H4 (cell line): ENCODE measurements at regions not wholly inside any gene's neighbourhood (a gene's known extent, or its start where the extent isn't known, plus 50 kb on each side); places are given as distances from the start of the nearest gene placed in this dataset.

Source experiments
- DNase-seq: peaks from one replicate; pipeline ENCODE4 v3.0.0-alpha.2; 2015; ENCODE audit warnings: low spot score

DNA sequence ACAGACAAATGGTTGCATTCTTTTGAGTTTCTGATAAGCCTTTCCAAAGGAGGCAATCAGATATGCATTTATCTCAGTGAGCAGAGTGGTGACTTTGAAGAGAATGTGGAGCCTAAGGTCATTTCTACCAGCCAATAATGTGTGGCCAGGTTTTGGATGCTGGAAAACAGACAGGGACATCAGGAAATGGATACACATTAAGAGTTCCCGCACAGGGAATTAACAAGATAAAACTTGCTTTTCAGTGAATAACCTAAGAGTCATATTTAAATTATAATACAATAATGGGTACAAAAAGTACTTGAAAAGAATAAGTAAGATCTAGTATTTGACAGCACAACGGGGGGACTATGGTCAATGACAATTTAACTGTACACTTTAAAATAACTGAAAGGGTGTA, 492.3 kb upstream of the FAM241A start:
- DNase-seq, result no peak

DNA sequence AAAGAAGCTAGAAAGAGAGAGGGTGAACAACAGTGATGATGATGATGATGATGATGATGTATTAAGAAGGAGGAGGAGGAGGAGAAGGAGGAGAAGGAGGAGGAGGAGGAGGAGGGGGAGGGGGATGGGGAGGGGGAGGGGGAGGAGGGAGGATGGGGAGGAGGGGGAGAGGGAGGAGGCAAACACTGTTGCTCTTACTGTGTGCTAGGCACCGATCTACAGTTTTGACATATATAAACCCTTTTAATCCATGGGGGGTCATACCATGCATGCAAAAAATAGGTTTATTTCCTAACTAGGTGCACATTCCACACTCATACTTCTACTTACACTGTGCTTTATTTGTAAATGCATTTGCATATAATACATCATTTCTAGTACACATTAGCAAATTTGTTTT, 482.8 kb upstream of the FAM241A start:
- DNase-seq, result no peak

DNA sequence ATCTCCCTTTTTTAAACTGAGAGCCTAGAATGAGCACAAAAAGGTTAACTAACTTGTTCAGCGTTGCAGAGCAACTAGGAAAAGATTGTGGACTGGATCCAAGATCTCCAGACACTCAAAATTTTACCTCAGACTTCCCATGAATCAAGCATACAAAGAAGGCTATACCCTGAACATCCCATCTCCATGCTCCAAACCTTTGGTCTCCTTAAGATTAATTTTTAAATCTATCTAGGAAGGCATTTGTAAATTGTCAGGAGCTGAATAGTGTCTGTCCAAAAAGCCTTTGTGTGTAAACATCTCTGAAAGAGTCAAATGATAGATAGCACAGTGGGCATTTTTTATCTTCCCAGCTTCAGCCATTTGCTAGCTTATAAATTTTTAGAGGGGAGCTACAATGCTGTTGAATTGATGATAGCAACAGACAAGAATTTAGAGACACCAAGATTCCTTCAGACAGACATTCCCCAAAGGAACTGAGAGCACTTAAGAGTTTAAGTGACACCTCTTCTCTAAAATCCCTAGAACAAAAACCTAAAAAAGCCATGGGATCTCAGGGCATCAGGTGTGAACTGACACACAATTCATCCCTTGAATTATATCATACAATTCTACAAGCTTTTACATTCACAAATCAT, 480.8 kb upstream of the FAM241A start:
- DNase-seq, result no peak

GRCh38 chr4:111666826-111667360, 478.4 kb upstream of the FAM241A start:
- DNase-seq, result no peak

DNA sequence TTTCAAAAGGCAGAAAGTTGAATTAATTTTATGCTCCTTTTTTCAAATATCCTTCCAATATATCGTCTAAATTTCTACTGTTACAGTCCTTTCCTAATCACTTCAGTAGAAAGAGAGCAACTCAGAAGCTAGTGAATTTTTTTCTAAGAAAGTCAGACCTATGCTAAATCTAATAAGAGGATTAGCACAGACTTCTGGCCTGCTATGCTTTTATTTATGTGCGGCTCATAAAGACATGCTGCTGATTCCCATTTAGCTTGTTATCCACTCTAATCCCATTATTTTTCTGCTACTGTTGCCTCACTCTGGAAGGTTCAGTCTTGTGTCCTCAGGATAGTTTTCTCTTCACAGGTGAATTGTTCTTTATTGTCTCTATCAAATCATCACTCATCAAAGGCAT, 473.5 kb upstream of the FAM241A start:
- no peak for DNase-seq

DNA sequence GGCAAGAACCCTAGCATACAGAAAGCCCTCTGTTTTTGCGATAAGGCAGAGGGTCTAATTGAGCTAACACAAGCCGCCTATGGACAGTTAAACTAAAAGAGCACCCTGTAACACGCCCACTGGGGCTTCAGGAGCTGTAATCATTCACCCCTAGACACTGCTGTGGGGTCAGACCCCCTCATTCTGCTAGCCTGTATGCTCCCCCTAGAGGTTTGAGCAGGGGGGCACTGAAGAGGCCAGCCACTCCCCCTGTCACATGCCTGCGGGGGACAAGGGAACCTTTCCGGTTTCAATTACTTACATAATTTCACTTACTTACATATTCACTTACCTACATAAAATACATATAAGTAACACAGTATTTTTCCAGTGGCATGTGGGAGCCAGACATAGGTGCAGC, 469.5 kb upstream of the FAM241A start:
- DNase-seq, result no peak

DNA sequence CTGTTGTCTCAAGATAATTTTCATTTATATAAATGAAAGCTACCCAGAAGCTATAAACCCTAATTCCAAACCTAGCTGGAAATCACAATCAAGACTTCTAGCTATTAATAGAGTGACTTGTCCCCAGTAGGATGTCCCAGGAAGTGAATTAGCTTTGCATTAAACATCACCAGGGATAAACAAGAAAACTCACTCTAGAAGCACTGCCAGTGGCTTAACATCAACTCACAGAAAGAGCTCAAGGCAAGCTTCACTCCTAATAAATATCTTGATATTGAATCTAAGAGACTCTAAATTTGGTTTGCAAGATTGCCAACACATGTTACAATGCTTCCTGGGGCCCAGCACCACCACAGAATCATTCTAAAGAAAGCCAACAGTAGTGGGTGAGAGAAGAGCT, 468.7 kb upstream of the FAM241A start:
- no peak for DNase-seq

GRCh38 chr4:111678479-111678878, 466.8 kb upstream of the FAM241A start:
- peak; percentile 61 for DNase-seq

DNA sequence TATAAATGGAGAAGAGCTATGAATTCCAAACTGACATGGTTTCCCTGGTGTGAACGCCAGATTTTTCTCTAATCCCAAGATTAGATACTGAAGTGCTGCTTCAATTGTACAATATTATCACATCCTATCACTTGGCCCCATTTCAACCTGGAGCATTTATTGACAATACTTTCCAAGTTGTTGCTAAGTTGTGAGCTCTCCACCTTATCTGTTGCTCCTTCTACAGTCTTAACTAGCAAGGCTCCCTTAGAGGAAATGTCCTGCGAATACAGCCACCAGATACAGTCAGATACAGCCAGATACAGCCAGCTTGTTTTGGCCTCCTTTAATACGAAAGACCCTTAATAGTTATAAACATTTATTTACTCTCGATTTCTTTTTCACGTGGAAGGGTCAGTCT, 466.3 kb upstream of the FAM241A start:
- no peak for DNase-seq

- DNase-seq, result no peak
These were observed 464.0 kb upstream of the FAM241A start for GRCh38 chr4:111681270-111681669.

GRCh38 chr4:111681751-111682150, 463.5 kb upstream of the FAM241A start:
- no peak for DNase-seq

DNA sequence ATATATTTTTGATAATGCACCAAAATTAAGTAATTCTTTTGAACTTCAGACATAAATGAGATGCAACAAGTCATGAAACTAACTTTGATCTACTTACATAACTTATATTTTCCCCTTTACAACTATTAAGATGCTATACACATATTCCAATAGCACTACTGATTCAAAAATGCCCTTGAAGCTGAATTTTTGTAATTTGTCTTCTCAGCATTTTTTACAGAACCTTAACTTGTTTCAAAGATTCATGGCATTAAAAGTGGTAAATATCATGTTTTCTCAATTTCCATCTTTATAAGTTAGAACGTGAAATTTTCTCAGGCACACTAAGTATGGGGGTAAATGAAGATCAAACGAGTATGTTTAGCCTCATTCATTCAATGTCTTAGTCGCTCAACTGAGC, 460.0 kb upstream of the FAM241A start:
- no peak for DNase-seq

- DNase-seq, result peak; percentile 64
These were observed 456.0 kb upstream of the FAM241A start for GRCh38 chr4:111689214-111689613.

- peak; percentile 20 for DNase-seq
These were observed 455.5 kb upstream of the FAM241A start for GRCh38 chr4:111689731-111690130.

- DNase-seq, result no peak
These were observed 451.5 kb upstream of the FAM241A start for GRCh38 chr4:111693758-111694157.

- DNase-seq, result no peak
These were observed 449.6 kb upstream of the FAM241A start for GRCh38 chr4:111695677-111696076.

GRCh38 chr4:111696505-111696904, 448.7 kb upstream of the FAM241A start:
- no peak for DNase-seq

DNA sequence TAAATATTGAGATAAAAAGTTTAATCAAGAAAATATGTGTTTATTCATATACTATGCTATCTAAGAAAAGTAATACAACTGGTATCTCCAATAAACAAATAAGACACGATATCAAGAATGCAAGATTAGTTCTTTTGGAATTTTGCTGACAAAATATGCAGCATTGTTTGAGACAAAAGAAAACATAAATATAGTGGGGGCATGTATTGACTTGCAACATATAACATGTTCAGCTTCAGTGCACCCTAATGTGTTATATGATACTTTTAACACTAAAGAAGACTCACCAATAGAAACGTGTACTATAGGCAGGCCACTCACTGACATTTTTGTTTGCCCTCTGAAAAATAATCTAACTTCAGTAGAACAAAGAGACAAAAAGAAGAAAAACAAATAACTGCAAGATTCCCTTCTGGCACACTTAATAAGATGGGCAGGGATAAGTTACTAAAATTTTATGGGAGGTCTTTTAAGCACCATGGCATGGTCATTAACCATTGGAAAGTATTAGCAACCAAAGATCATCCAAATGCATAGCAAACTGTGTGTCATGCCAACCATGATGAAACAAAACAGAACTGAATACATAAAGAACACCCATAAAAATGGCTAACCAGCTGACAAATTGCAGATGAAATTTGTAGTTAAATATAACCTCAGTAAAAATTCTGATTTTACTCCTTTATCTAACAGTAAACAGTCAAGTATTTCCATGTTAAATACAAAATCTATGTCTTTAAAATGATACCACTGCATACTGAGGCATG, 447.9 kb upstream of the FAM241A start:
- no peak for DNase-seq

GRCh38 chr4:111698361-111698760, 446.9 kb upstream of the FAM241A start:
- DNase-seq, result no peak

DNA sequence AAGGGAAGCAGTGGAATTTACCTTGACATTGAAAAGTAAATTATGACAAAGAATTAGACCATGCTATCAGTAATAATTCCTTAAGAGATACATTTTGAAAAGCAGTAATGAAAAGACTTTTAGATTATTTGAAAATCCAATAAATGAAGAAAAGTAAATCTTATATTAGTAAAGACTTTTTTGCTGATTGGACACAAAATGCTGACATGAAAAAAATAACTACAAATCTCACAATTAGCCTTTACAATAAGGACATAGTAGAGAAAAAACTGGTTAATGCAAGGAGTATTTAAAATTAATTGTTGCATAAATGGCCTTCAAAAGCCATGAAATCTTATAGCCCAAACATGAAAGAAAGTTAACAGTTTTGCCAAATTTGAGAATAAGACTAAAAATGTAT, 446.1 kb upstream of the FAM241A start:
- DNase-seq, result no peak

DNA sequence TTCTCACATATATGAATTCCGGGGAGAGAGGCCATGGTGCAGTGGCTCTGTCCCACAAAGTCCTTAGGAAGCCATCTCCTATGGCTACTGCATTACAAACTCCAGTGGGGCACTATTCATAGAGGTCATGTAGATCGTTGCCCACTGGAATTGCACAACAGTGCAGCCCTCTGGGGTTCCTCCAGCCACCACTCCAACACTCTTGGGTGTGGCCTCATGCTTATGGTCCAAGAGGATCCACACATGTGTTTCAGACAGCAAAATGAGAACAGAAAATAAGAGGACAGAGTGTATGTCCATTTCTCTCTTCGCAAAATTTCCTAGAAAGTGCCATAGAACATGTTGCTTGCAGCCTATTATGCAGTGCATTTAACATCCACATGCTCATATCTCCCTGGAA, 444.2 kb upstream of the FAM241A start:
- DNase-seq, result no peak

DNA sequence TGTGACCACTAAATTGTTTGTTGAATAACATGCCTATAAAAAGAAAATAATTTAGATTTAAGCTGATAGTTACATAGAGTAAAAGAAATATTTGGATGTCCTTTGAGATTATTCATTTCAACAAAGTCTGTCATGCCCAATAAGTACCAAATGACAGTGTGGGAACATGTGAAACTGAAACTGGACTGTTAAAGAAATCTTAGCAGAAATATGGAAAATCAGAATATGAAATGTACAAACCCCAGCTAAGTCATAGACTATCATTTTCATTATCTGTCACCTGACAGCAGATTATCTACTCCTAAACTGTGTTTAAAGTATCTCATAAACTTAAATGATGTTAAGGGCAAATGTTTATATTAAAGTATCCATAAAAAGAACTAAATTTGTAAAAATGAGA, 437.8 kb upstream of the FAM241A start:
- DNase-seq, result no peak

DNA sequence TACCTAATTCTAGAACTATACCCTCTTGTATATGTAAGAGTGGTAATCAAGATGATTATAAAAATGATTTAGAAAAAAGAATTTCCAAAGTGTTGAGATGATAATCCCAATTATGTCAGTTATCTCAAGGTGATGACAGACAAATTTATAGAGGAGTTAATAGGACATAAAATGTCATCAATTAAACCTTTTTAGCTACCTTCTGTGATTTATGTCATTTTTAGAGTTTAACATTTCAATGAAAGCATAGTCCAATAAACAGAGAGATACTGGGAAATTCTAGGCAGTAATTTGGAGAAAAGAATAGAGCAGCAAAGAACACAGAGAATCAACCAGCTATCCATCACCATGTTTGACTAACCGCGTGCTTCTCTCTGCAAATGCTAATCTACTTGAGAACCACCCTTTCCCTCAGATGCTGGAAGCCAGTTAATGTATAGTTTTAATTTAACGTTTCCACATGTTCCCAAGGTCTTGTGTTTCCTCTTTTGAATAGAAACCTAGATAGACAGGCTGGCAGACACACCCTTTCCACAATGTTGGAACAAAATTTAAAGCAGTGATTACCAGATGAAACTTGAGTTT, 433.1 kb upstream of the FAM241A start:
- no peak for DNase-seq
